H1 (cell line): ENCODE measurements at regions not wholly inside any gene's neighbourhood (a gene's known extent, or its start where the extent isn't known, plus 50 kb on each side); places are given as distances from the start of the nearest gene placed in this dataset.

ENCODE experiments used
- CTCF ChIA-PET: fragments of 300-600 bp; sonication (Branson Sonifier 250); formaldehyde crosslinking; loops from one replicate; lab custom pipeline; 2021; ENCODE audit not compliant: partially characterized antibody; lab: Charles Lee
- POLR2A ChIA-PET: fragments of 300-600 bp; sonication (Branson Sonifier 250); formaldehyde crosslinking; loops from one replicate; lab custom pipeline; 2021; ENCODE audit warnings: inconsistent platforms; ENCODE audit not compliant: partially characterized antibody; lab: Charles Lee
- DNase-seq, 2 experiments: peaks; one replicate each; pipeline versions ENCODE4 v3.0.0 to v3.0.0-alpha.2; 2010 to 2022; ENCODE audit warnings: low spot score in 2 of 2, low read depth in 1 of 2, mixed read lengths in 1 of 2
- FAIRE-seq: peaks from 2 replicates; lab custom pipeline; 2011; peaks lifted over from hg19 to GRCh38; lab: Jason Lieb, UNC
- H2AFZ ChIP-seq: 2 replicates; pipeline ENCODE4 v1.8.1; 2012; ENCODE audit warnings: low read length, inconsistent platforms
- H2AK5ac ChIP-seq: 2 replicates; pipeline ENCODE4 v1.6.1; 2013; ENCODE audit warnings: low read depth, low read length
- H2BK120ac ChIP-seq: replicated peaks from 2 replicates; pipeline ENCODE3; 2013; ENCODE audit warnings: low read depth, low read length, inconsistent platforms
- H2BK12ac ChIP-seq: 2 replicates; pipeline ENCODE4 v1.6.1; 2013; ENCODE audit warnings: low read depth, low read length
- H2BK15ac ChIP-seq: 2 replicates; pipeline ENCODE4 v1.6.1; 2013; ENCODE audit warnings: low read length
- H2BK20ac ChIP-seq: 2 replicates; pipeline ENCODE4 v1.6.1; 2013; ENCODE audit warnings: low read length
- H2BK5ac ChIP-seq: 2 replicates; pipeline ENCODE4 v1.6.1; 2013; ENCODE audit warnings: low read depth, low read length
- H3K14ac ChIP-seq: 2 replicates; pipeline ENCODE4 v1.6.1; 2013; ENCODE audit warnings: inconsistent platforms; ENCODE audit not compliant: insufficient read length
- H3K18ac ChIP-seq: 2 replicates; pipeline ENCODE4 v1.6.1; 2013; ENCODE audit warnings: low read length; ENCODE audit errors: extremely low read depth
- H3K23ac ChIP-seq: 2 replicates; pipeline ENCODE4 v1.6.1; 2013; ENCODE audit warnings: inconsistent platforms; ENCODE audit not compliant: insufficient read length
- H3K23me2 ChIP-seq: 2 replicates; pipeline ENCODE4 v1.6.1; 2013; ENCODE audit warnings: low read depth, low read length
- H3K27ac ChIP-seq: 2 replicates; pipeline ENCODE4 v1.6.1; 2011; ENCODE audit warnings: low read depth, low read length, inconsistent platforms
- H3K27me3 ChIP-seq, 4 experiments: replicated peaks in 1 of 4; 1 replicate in 1 of 4; 2 replicates in 3 of 4; pipeline versions ENCODE4 v1.6.1 to v1.8.1; 2011 to 2013; ENCODE audit warnings: low read length in 3 of 4, mild to moderate bottlenecking in 3 of 4, inconsistent platforms in 2 of 4, mixed read lengths in 2 of 4, moderate library complexity in 1 of 4; ENCODE audit not compliant: control insufficient read depth in 3 of 4, insufficient read depth in 3 of 4; ENCODE audit errors: extremely low read depth in 1 of 4
- H3K36me3 ChIP-seq, 4 experiments: 2 replicates each; pipeline versions ENCODE4 v1.6.1 to v1.8.1; 2011 to 2013; ENCODE audit warnings: mild to moderate bottlenecking in 4 of 4, low read length in 3 of 4, moderate library complexity in 2 of 4, control low read depth in 1 of 4, inconsistent platforms in 1 of 4; ENCODE audit not compliant: insufficient read depth in 4 of 4, control insufficient read depth in 2 of 4
- H3K4ac ChIP-seq: replicated peaks from 2 replicates; pipeline ENCODE3; 2013; ENCODE audit warnings: low read length, low read depth, mixed read lengths, inconsistent platforms; ENCODE audit not compliant: insufficient read length
- H3K4me1 ChIP-seq, 4 experiments: replicated peaks in 1 of 4; 1 replicate in 1 of 4; 2 replicates in 3 of 4; pipeline versions ENCODE4 v1.6.1 to v1.8.1; 2011 to 2013; ENCODE audit warnings: low read length in 3 of 4, inconsistent platforms in 2 of 4, mixed read lengths in 1 of 4; ENCODE audit not compliant: insufficient read depth in 4 of 4, control insufficient read depth in 3 of 4
- H3K4me2 ChIP-seq, 2 experiments: 2 replicates each; pipeline versions ENCODE4 v1.6.1 to v1.8.1; 2011 to 2013; ENCODE audit warnings: low read depth in 2 of 2, low read length in 2 of 2, control low read depth in 1 of 2, inconsistent platforms in 1 of 2, mild to moderate bottlenecking in 1 of 2; ENCODE audit not compliant: insufficient read depth in 1 of 2
- H3K4me3 ChIP-seq, 4 experiments: fragments of 200-600, 300-600 bp in 1 of 4; sonication (generic), shearing (Covaris generic), sonication (Bioruptor Twin) in 1 of 4; 2 replicates each; pipeline versions ENCODE4 v1.5.1 to v1.8.1; 2011 to 2016; ENCODE audit warnings: low read length in 4 of 4, low read depth in 3 of 4, control low read depth in 2 of 4, inconsistent platforms in 2 of 4, mild to moderate bottlenecking in 2 of 4, mixed read lengths in 1 of 4, moderate library complexity in 1 of 4; ENCODE audit not compliant: insufficient read depth in 2 of 4; ENCODE audit errors: extremely low read depth in 1 of 4
- H3K56ac ChIP-seq: replicated peaks from 2 replicates; pipeline ENCODE3; 2013; ENCODE audit warnings: low read depth, mild to moderate bottlenecking, mixed read lengths, low read length, inconsistent platforms; ENCODE audit not compliant: insufficient read length
- H3K79me1 ChIP-seq: 2 replicates; pipeline ENCODE4 v1.6.1; 2013; ENCODE audit warnings: low read depth, low read length, control low read depth
- H3K79me2 ChIP-seq, 2 experiments: 2 replicates each; pipeline versions ENCODE4 v1.6.1 to v1.8.1; 2012 to 2013; ENCODE audit warnings: low read length in 2 of 2, mild to moderate bottlenecking in 2 of 2, inconsistent platforms in 1 of 2; ENCODE audit not compliant: insufficient read depth in 2 of 2, control insufficient read depth in 1 of 2
- H3K9ac ChIP-seq, 4 experiments: replicated peaks in 1 of 4; 1 replicate in 1 of 4; 2 replicates in 3 of 4; pipeline versions ENCODE4 v1.6.1 to v1.8.1; 2011 to 2013; ENCODE audit warnings: low read depth in 3 of 4, low read length in 3 of 4, control low read depth in 2 of 4, mild to moderate bottlenecking in 2 of 4, moderate library complexity in 2 of 4, inconsistent platforms in 1 of 4; ENCODE audit errors: extremely low read depth in 1 of 4
- H3K9me3 ChIP-seq, 2 experiments: 2 replicates each; pipeline versions ENCODE4 v1.6.1 to v1.8.1; 2012 to 2013; ENCODE audit warnings: mild to moderate bottlenecking in 2 of 2, moderate library complexity in 2 of 2, control low read depth in 1 of 2, inconsistent platforms in 1 of 2, low read depth in 1 of 2, low read length in 1 of 2, mixed read lengths in 1 of 2; ENCODE audit not compliant: insufficient read depth in 2 of 2
- H4K20me1 ChIP-seq, 2 experiments: replicated peaks in 1 of 2; 2 replicates each; pipeline versions ENCODE3 to v1.8.1; 2011 to 2013; ENCODE audit warnings: inconsistent platforms in 2 of 2, low read length in 2 of 2, mild to moderate bottlenecking in 1 of 2; ENCODE audit not compliant: insufficient read depth in 2 of 2, control insufficient read depth in 1 of 2
- H4K5ac ChIP-seq: 2 replicates; pipeline ENCODE4 v1.6.1; 2013; ENCODE audit warnings: low read length, low read depth, mixed read lengths, inconsistent platforms; ENCODE audit not compliant: insufficient read length
- H4K8ac ChIP-seq: 2 replicates; pipeline ENCODE4 v1.8.0; 2013; ENCODE audit warnings: mild to moderate bottlenecking, moderate library complexity, low read length, inconsistent platforms; ENCODE audit not compliant: insufficient read depth; ENCODE audit errors: extremely low read depth
- H4K91ac ChIP-seq: replicated peaks from 2 replicates; pipeline ENCODE3; 2013; ENCODE audit warnings: low read length, mixed read lengths, inconsistent platforms; ENCODE audit not compliant: insufficient read length
- GABPA ChIP-seq: IDR thresholded peaks from 2 replicates; pipeline ENCODE4 v1.6.1; 2011; ENCODE audit warnings: mild to moderate bottlenecking, low read length, moderate library complexity, borderline replicate concordance; ENCODE audit not compliant: insufficient read depth
- NANOG ChIP-seq: IDR thresholded peaks from 2 replicates; pipeline ENCODE4 v1.6.1; 2011; ENCODE audit warnings: low read length, low read depth, mild to moderate bottlenecking, inconsistent platforms; ENCODE audit not compliant: insufficient read depth, poor library complexity, severe bottlenecking
- WGBS, 2 experiments: shearing (Covaris generic) in 1 of 2; methylation state at CpG; one replicate each; pipeline versions ENCODE4 v1.1.6 to v1.1.7; 2013 to 2015; ENCODE audit warnings: low lambda C conversion rate in 2 of 2, mixed read lengths in 2 of 2, inconsistent platforms in 1 of 2, low coverage in 1 of 2, missing lambda C conversion rate in 1 of 2; ENCODE audit not compliant: insufficient replicate concordance in 2 of 2, insufficient coverage in 1 of 2, insufficient read length in 1 of 2; ENCODE audit errors: extremely low coverage in 1 of 2, missing lambda C conversion rate in 1 of 2; 5-methylcytosine and 5-hydroxymethylcytosine counted together

DNA sequence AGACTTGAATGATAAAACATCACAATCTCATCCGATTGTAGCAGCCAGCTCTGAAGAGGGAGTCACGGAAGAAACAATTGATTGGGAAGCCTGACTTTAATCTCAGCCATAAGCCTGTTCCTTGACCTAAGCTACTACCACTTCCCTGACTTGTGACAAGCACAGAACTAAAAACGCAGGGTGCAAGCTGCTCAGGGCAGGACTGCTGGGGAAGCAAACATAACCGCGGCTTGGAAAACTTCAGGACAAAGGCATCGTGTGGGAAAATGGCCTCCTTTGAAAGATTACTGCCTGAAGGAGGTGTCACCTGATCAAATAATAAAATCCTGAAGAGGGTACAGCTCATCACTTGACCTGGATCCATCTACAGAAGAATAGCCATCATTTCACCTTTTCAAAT lies 595.3 kb upstream of the CADM1 start:
- H4K20me1 ChIP-seq, result no peaks in the 10 kb centered on the region
- peaks cover 2 to 13% (median 5%) of the 10 kb centered on the region in 4 experiments; a peak in 5 of 7 replicates for H3K27me3 ChIP-seq
- H3K18ac ChIP-seq, result no peak overlapping the region
- no peak overlapping the region for H4K91ac ChIP-seq
- 89% methylated on average over 6 of the region's 6 CpGs; no CpG with 5 or more reads in 1 of the 2 experiments for WGBS, 2 experiments
- no peak overlapping the region for H4K5ac ChIP-seq
- H3K9me3 ChIP-seq, result no peaks in the 10 kb centered on the region
- no peaks in the 10 kb centered on the region for H3K79me2 ChIP-seq
- FAIRE-seq (no peak), DNase-seq (no peak)
- no peak for TF ChIP-seq NANOG
- TF ChIP-seq GABPA, result no peak
- no peaks in the 10 kb centered on the region for H3K36me3 ChIP-seq
- H2BK15ac ChIP-seq, result no peak overlapping the region
- H2BK120ac ChIP-seq, result no peak overlapping the region
- no peak overlapping the region for H3K4me2 ChIP-seq
- H2BK12ac ChIP-seq, result no peak overlapping the region
- no peaks in the 10 kb centered on the region for H3K23me2 ChIP-seq
- no peak overlapping the region for H4K8ac ChIP-seq
- H3K56ac ChIP-seq, result no peak overlapping the region
- no peak overlapping the region for H3K4ac ChIP-seq
- H3K9ac ChIP-seq, result no peak overlapping the region
- H3K4me3 ChIP-seq, result no peak overlapping the region
- POLR2A ChIA-PET, result interaction anchor here (1.0 kb wide), 1 partner anchor 9 kb away, joined by 3 read pairs; no protein-coding TSS in a partner anchor
- no peak overlapping the region for H2AK5ac ChIP-seq
- no peak overlapping the region for H2BK5ac ChIP-seq
- H2BK20ac ChIP-seq, result no peak overlapping the region
- no peak overlapping the region for H3K14ac ChIP-seq
- H3K4me1 ChIP-seq, result no peaks in the 10 kb centered on the region
- no peak overlapping the region for H3K23ac ChIP-seq
- H3K79me1 ChIP-seq, result no peaks in the 10 kb centered on the region
- CTCF ChIA-PET, result interaction anchor here (0.6 to 1.7 kb wide), 3 partner anchors 9 to 178 kb away, joined by 3 to 5 read pairs (median 3); no protein-coding TSS in a partner anchor
- H2AFZ ChIP-seq, result no peak overlapping the region
- H3K27ac ChIP-seq, result no peak overlapping the region
